ENCODE measurements at regions not wholly inside any gene's neighbourhood (a gene's known extent, or its start where the extent isn't known, plus 50 kb on each side); places are given as distances from the start of the nearest gene placed in this dataset.

DNA sequence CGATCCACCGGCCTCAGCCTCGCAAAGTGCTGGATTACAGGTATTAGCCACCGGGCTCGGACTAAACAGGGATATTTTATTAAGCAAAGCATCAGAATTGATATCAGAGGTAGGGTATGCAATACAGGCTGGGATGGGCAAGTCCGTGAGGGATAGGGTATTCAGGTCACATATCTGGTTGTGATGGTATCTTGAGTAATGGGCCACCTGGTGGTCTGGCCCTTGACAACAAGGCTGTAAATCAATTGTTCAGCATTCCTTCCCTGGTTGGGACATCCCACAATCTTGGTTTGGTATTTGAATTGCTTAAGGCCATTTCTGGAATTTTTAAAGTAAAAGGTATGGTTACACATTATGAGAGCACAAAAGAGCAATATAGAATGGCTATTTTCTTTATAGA is 1588.0 kb downstream of the SLITRK1 start:
- TF ChIP-seq POLR2A (IDR thresholded peaks at IDR 0.05) (no peak), POLR2AphosphoS5 (IDR thresholded peaks at IDR 0.05) (no peak), EP300 (IDR thresholded peaks at IDR 0.05) (no peak)
- TF ChIP-seq, protein P1, sequence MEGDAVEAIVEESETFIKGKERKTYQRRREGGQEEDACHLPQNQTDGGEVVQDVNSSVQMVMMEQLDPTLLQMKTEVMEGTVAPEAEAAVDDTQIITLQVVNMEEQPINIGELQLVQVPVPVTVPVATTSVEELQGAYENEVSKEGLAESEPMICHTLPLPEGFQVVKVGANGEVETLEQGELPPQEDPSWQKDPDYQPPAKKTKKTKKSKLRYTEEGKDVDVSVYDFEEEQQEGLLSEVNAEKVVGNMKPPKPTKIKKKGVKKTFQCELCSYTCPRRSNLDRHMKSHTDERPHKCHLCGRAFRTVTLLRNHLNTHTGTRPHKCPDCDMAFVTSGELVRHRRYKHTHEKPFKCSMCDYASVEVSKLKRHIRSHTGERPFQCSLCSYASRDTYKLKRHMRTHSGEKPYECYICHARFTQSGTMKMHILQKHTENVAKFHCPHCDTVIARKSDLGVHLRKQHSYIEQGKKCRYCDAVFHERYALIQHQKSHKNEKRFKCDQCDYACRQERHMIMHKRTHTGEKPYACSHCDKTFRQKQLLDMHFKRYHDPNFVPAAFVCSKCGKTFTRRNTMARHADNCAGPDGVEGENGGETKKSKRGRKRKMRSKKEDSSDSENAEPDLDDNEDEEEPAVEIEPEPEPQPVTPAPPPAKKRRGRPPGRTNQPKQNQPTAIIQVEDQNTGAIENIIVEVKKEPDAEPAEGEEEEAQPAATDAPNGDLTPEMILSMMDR (IDR thresholded peaks at IDR 0.05), result no peak
- DNase-seq (no peak), ATAC-seq (ENCODE audit: low FRiP score in 2 of 2) (no peak)
- 88 to 89% methylated on average over 6 of the region's 6 CpGs for WGBS, 2 donors
- H3K4me1 ChIP-seq, result no peaks in the 10 kb centered on the region
- H3K9me3 ChIP-seq, result no peaks in the 10 kb centered on the region
- no peak overlapping the region for H3K4me3 ChIP-seq
- H3K36me3 ChIP-seq, result no peaks in the 10 kb centered on the region
- H3K27me3 ChIP-seq, result no peaks in the 10 kb centered on the region
- H3K27ac ChIP-seq, result no peak overlapping the region

DNA sequence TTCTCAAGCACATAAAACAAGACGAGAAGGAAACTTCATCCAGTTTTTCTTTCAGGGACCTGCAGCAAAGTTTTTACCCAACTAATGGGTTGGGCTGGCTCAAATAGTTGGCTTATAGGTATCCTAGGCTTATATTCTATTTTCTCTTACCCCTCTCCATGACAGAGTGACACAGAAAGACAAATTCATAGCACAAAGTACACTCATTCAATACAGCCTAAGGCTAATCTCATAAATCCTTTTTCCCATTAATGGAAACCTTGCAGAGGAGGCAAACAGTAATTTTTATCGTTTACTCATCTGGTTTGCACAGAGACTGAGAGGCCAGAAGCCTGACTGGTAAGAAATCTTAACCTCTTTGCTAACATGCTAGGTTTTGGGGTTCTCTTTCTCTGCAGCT is 1589.9 kb downstream of the SLITRK1 start:
- no peak overlapping the region for H3K27ac ChIP-seq
- no peaks in the 10 kb centered on the region for H3K9me3 ChIP-seq
- 82 to 85% methylated on average over 2 of the region's 2 CpGs for WGBS, 2 donors
- no peak for ATAC-seq (ENCODE audit: low FRiP score in 2 of 2)
- H3K4me3 ChIP-seq, result no peak overlapping the region
- no peaks in the 10 kb centered on the region for H3K4me1 ChIP-seq
- no peak for DNase-seq
- H3K27me3 ChIP-seq, result no peaks in the 10 kb centered on the region
- TF ChIP-seq EP300 (IDR thresholded peaks at IDR 0.05), result no peak
- TF ChIP-seq, protein P1 (IDR thresholded peaks at IDR 0.05), result no peak
- TF ChIP-seq POLR2A (IDR thresholded peaks at IDR 0.05), result no peak
- TF ChIP-seq POLR2AphosphoS5 (IDR thresholded peaks at IDR 0.05), result no peak
- no peaks in the 10 kb centered on the region for H3K36me3 ChIP-seq

DNA sequence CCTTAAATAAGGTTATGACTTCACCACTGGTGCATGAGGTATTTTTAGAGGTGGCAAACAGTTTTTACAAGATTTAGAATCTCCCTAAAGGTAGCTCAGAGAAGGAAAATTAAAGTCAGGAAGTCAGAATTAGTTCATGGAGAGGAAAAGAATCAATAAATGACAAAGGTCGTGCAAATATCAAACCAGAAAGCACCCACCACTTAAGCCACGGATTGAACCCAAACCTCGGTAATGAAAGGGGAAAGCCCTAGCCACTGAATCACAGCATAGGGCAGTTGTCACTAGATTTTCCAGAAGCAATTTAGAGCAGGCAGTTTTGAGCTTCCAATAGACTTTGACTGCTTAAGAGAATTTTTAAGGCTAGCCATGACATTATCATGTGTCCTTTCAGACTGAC is 1590.4 kb downstream of the SLITRK1 start:
- Histone ChIP-seq H3K27ac (no peak overlapping the region), H3K9me3 (no peaks in the 10 kb centered on the region), H3K27me3 (no peaks in the 10 kb centered on the region), H3K4me1 (no peaks in the 10 kb centered on the region), H3K36me3 (no peaks in the 10 kb centered on the region), H3K4me3 (no peak overlapping the region)
- ATAC-seq (ENCODE audit: low FRiP score in 2 of 2) (no peak), DNase-seq (no peak)
- TF ChIP-seq EP300 (IDR thresholded peaks at IDR 0.05), result no peak
- TF ChIP-seq, protein P1 (IDR thresholded peaks at IDR 0.05), result no peak
- TF ChIP-seq POLR2A (IDR thresholded peaks at IDR 0.05), result no peak
- TF ChIP-seq POLR2AphosphoS5 (IDR thresholded peaks at IDR 0.05), result no peak
- 77 to 81% methylated on average over 3 of the region's 3 CpGs for WGBS, 2 donors

DNA sequence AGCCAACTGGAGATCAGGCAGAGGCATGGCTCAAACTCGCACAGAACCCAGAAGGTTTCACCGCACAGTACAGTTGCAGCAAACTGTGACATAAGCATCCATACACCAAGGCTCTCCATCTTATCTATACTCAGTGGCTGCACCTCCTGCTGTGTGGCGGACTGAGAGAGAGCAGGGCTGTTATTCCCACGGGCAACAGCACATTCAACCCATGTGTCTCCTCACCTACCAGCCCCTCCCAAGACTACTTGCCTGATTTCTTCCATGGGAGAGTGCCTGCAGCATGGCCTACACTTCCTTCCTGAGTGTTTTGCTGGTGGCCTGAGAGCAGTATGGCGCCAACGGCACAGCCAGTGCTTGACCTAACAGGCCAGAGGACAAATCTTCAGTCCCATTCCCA is 1606.6 kb downstream of the SLITRK1 start:
- 58 to 87% methylated on average over 2 to 6 of the region's 6 CpGs for WGBS, 2 donors
- ATAC-seq (ENCODE audit: low FRiP score in 2 of 2), result no peak

DNA sequence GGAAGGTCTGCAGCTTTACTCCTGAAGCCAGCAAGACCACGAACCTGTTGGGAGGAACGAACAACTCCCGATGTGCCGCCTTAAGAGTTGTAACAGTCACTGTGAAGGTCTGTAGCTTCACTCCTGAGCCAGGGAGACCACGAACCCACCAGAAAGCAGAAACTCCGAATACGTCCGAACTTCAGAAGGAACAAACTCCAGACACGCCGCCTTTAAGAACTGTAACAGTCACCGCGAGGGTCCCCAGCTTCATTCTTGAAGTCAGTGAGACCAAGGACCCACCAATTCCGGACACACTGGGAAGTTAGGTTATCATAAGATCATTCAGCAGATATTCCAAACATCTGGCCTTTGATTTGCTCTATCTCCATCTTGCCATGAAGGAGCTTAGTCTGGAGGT is 1623.0 kb downstream of the SLITRK1 start:
- H3K36me3 ChIP-seq, result no peaks in the 10 kb centered on the region
- H3K27ac ChIP-seq, result no peak overlapping the region
- H3K4me3 ChIP-seq, result no peak overlapping the region
- DNase-seq (no peak), ATAC-seq (ENCODE audit: low FRiP score in 2 of 2) (no peak)
- no peaks in the 10 kb centered on the region for H3K27me3 ChIP-seq
- WGBS, 2 donors, result 95 to 99% methylated on average over 13 of the region's 13 CpGs
- peaks cover 0 to 8% (median 2%) of the 10 kb centered on the region in 4 donors for H3K9me3 ChIP-seq
- H3K4me1 ChIP-seq, result no peaks in the 10 kb centered on the region
- TF ChIP-seq, protein P1 (IDR thresholded peaks at IDR 0.05), result no peak
- TF ChIP-seq EP300 (IDR thresholded peaks at IDR 0.05) (no peak), POLR2A (IDR thresholded peaks at IDR 0.05) (no peak), POLR2AphosphoS5 (IDR thresholded peaks at IDR 0.05) (no peak)

More for the DNA sequence above, 1606.6 kb downstream of the SLITRK1 start:
- TF ChIP-seq POLR2AphosphoS5 (IDR thresholded peaks at IDR 0.05) (no peak), POLR2A (IDR thresholded peaks at IDR 0.05) (no peak), EP300 (IDR thresholded peaks at IDR 0.05) (no peak)
- H3K36me3 ChIP-seq, result no peaks in the 10 kb centered on the region
- no peaks in the 10 kb centered on the region for H3K4me1 ChIP-seq
- no peaks in the 10 kb centered on the region for H3K9me3 ChIP-seq
- no peak for DNase-seq
- no peak overlapping the region for H3K4me3 ChIP-seq
- no peak overlapping the region for H3K27ac ChIP-seq
- no peaks in the 10 kb centered on the region for H3K27me3 ChIP-seq

Measured in upper lobe of left lung (tissue), 6 donors.